ENCODE measurements at regions not wholly inside any gene's neighbourhood (a gene's known extent, or its start where the extent isn't known, plus 50 kb on each side); places are given as distances from the start of the nearest gene placed in this dataset.
"Not testable (repeated sequence)": the region's sequence is repeated elsewhere in the genome, so short reads cannot be mapped to it uniquely, and the experiment has no call there.

GRCh38 chr16:29203046-29203932, 203.2 kb downstream of the NPIPB11 start:
- DNase-seq (ENCODE audit: extremely low read depth, insufficient read length); H3K4me3 ChIP-seq (replicated peaks; ENCODE audit: low read depth, low read length); H3K36me3 ChIP-seq (ENCODE audit: control insufficient read depth, insufficient read depth, low read length); H3K27me3 ChIP-seq (replicated peaks; ENCODE audit: control insufficient read depth, insufficient read depth, low read length): not testable (repeated sequence)

- not testable (repeated sequence) for H3K27me3 ChIP-seq (replicated peaks; ENCODE audit: control insufficient read depth, insufficient read depth, low read length); H3K4me3 ChIP-seq (replicated peaks; ENCODE audit: low read depth, low read length); H3K36me3 ChIP-seq (ENCODE audit: control insufficient read depth, insufficient read depth, low read length); DNase-seq (ENCODE audit: extremely low read depth, insufficient read length)
These were observed 203.9 kb downstream of the NPIPB11 start for GRCh38 chr16:29202642-29203041.

GRCh38 chr16:29202025-29202632, 204.4 kb downstream of the NPIPB11 start:
- H3K36me3 ChIP-seq (ENCODE audit: control insufficient read depth, insufficient read depth, low read length); H3K4me3 ChIP-seq (replicated peaks; ENCODE audit: low read depth, low read length); DNase-seq (ENCODE audit: extremely low read depth, insufficient read length); H3K27me3 ChIP-seq (replicated peaks; ENCODE audit: control insufficient read depth, insufficient read depth, low read length): not testable (repeated sequence)

- not testable (repeated sequence) for H3K4me3 ChIP-seq (replicated peaks; ENCODE audit: low read depth, low read length); H3K36me3 ChIP-seq (ENCODE audit: control insufficient read depth, insufficient read depth, low read length); H3K27me3 ChIP-seq (replicated peaks; ENCODE audit: control insufficient read depth, insufficient read depth, low read length); DNase-seq (ENCODE audit: extremely low read depth, insufficient read length)
These were observed 205.1 kb downstream of the NPIPB11 start for GRCh38 chr16:29201296-29202024.

- DNase-seq (ENCODE audit: extremely low read depth, insufficient read length); H3K36me3 ChIP-seq (ENCODE audit: control insufficient read depth, insufficient read depth, low read length); H3K27me3 ChIP-seq (replicated peaks; ENCODE audit: control insufficient read depth, insufficient read depth, low read length); H3K4me3 ChIP-seq (replicated peaks; ENCODE audit: low read depth, low read length): not testable (repeated sequence)
These were observed 205.8 kb downstream of the NPIPB11 start for GRCh38 chr16:29200681-29201080.

- not testable (repeated sequence) for H3K27me3 ChIP-seq (replicated peaks; ENCODE audit: control insufficient read depth, insufficient read depth, low read length); H3K36me3 ChIP-seq (ENCODE audit: control insufficient read depth, insufficient read depth, low read length); DNase-seq (ENCODE audit: extremely low read depth, insufficient read length); H3K4me3 ChIP-seq (replicated peaks; ENCODE audit: low read depth, low read length)
These were observed 206.3 kb downstream of the NPIPB11 start for GRCh38 chr16:29200135-29200601.

- H3K27me3 ChIP-seq (replicated peaks; ENCODE audit: control insufficient read depth, insufficient read depth, low read length); H3K36me3 ChIP-seq (ENCODE audit: control insufficient read depth, insufficient read depth, low read length); DNase-seq (ENCODE audit: extremely low read depth, insufficient read length); H3K4me3 ChIP-seq (replicated peaks; ENCODE audit: low read depth, low read length): not testable (repeated sequence)
These were observed 206.9 kb downstream of the NPIPB11 start for GRCh38 chr16:29199626-29200025.

GRCh38 chr16:29198731-29199521, 207.6 kb downstream of the NPIPB11 start:
- Histone ChIP-seq H3K4me3 (replicated peaks; ENCODE audit: low read depth, low read length) (no peak overlapping the region), H3K36me3 (ENCODE audit: control insufficient read depth, insufficient read depth, low read length) (no peaks in the 10 kb centered on the region), H3K27me3 (replicated peaks; ENCODE audit: control insufficient read depth, insufficient read depth, low read length) (no peaks in the 10 kb centered on the region)
- DNase-seq (ENCODE audit: extremely low read depth, insufficient read length), result no peak
- no peak for TF ChIP-seq CTCF (IDR thresholded peaks at IDR 0.05; ENCODE audit: insufficient read depth, low read length, poor library complexity, severe bottlenecking)
